Stomach (tissue), 4 donors: ENCODE measurements at regions not wholly inside any gene's neighbourhood (a gene's known extent, or its start where the extent isn't known, plus 50 kb on each side); places are given as distances from the start of the nearest gene placed in this dataset.

Experiments
- EP300 ChIP-seq: sonication (generic); formaldehyde crosslinking; IDR thresholded peaks from one replicate; pipeline ENCODE4 v1.6.1; 2017; ENCODE audit warnings: antibody characterized with exemption
- POLR2AphosphoS5 ChIP-seq, 3 donors: sonication (generic); formaldehyde crosslinking; IDR thresholded peaks; one replicate each; pipeline ENCODE4 v1.6.1; 2016; ENCODE audit warnings: antibody characterized with exemption in 3 of 3

- no peak for TF ChIP-seq EP300
- no peak for TF ChIP-seq POLR2AphosphoS5 (IDR thresholded peaks at IDR 0.05)
Measured at GRCh38 chrX:42140320-42140719, 217.0 kb upstream of the CASK start.
